CMK (cell line): ENCODE measurements at regions not wholly inside any gene's neighbourhood (a gene's known extent, or its start where the extent isn't known, plus 50 kb on each side); places are given as distances from the start of the nearest gene placed in this dataset.

ENCODE experiments used
- DNase-seq: peaks from one replicate; pipeline ENCODE4 v3.0.0-alpha.2; 2010; ENCODE audit warnings: low read depth

DNA sequence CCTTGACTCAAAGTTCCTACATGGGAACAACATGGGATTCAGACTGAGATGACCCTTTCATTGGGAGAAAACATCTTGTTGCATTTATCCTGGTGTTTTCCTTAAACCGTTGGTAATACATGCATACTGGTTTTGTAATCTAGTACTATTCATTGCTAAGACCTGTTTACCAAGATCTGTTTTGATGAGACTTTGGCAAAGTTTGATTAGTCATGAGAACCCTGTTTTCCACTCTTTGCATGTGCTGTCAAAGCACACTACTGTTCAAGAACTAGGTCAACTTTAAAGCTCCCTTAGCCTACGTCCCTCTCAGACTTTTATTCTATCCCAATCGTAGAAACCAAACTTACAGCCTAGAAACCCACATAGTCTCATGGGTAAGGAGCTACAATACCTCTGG is 650.9 kb downstream of the GATA3 start:
- DNase-seq = no peak

- no peak for DNase-seq
These were observed 658.2 kb downstream of the GATA3 start for GRCh38 chr10:8712656-8713055.

GRCh38 chr10:8719971-8720370 is 665.5 kb downstream of the GATA3 start:
- no peak for DNase-seq

DNA sequence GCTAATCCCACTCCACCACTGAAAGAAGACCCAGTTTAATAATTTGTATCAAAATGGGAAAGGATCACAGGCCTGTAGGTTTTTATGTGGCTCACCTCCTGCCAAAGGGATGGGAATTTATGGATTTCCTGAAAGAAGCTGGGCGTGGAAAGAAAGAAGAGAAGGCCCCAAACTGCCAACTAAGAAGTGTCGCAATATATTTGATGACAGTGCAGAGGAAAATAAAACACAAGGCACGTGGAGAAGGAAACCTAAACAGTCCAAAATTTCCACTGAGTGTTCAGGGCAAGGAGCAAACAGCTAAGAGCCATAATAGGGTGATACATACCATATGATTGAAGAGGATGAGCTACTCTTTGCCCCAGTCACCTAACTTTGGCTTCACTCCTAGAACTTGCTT is 667.2 kb downstream of the GATA3 start:
- no peak for DNase-seq

GRCh38 chr10:8722835-8723234 is 668.3 kb downstream of the GATA3 start:
- no peak for DNase-seq

- no peak for DNase-seq
These were observed 670.9 kb downstream of the GATA3 start for GRCh38 chr10:8725343-8725742.

DNA sequence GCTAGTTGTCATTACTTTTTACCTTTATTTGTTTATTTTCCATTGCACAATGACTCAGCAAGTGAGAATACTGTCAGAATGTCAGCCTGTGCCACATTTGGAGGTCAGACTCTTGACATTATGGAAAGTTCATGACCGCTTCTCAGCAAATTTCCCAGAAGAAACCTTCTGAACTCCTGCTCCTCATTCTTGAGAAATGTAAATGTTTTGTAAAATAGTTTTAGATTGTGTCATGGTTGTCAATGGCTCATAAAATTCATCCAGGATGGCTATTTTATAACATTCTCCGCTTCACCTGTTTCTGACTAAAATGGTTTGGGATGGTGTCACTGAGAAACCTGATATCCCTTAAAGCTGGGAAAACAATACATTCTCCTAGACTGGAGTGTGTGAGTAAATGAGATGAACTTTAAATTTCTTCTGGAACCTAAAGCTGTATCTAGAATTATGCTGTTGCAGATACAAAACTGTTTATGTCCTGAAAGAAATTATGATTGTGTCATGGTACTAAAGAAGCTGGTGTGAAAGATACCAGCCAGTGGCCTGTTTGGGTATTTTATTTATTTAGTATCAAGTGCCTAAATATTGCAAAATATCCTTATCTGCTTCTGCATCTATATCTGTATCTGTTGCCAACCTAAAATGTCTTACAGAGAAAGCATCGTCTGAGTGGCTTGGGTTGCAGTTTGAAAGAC is 671.7 kb downstream of the GATA3 start:
- DNase-seq = no peak

DNA sequence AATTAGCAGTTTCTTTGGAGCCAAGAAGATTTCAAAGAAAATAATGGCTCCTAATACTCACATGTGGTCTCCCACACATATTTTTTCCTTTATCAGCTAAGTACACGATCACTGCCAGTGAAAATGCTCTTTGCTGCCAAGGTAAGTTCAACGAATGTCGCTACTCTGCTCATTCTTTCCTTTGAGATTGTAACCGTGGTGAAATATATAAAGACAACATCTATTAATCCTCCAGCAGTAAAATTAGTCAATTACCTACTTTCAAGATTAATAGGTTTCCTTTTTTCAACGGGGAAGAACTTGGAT is 672.2 kb downstream of the GATA3 start:
- DNase-seq = no peak

GRCh38 chr10:8731121-8732095 is 676.9 kb downstream of the GATA3 start:
- DNase-seq = no peak

- DNase-seq = no peak
These were observed 684.5 kb downstream of the GATA3 start for GRCh38 chr10:8738987-8739386.

DNA sequence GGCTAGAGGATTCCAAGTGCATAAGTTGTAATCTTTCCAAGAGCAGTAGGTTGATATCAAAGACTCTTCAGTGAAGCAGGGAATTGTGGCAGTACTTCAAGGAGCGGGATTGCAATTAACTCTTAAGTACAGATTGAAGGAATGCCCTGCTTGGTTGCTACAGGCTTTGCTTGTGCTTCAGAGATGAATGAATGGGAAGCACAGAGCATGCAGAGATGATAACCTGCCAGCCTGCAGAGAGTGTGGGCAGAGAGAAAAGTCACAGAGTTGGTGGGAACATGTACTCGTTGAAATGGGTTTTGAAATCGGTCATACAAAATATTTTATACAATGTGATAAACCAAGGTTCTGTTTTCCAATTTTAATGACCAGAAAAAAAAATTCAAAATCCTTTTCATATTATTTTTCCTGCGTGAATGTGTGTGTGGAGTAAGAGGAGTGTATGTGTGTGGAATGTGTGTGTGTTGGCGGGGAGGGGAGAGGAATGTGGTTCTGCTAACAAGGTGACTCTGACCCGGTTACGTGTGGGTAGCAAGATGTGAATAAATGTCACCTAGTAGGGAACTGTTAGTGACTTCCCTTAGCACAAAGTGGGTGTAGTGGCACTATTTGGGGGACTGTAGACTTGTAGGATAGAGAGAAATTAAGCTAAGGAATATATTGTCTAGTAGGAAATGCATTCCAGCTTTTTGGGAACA is 697.8 kb downstream of the GATA3 start:
- no peak for DNase-seq

- DNase-seq = no peak
These were observed 703.5 kb downstream of the GATA3 start for GRCh38 chr10:8758029-8758428.

DNA sequence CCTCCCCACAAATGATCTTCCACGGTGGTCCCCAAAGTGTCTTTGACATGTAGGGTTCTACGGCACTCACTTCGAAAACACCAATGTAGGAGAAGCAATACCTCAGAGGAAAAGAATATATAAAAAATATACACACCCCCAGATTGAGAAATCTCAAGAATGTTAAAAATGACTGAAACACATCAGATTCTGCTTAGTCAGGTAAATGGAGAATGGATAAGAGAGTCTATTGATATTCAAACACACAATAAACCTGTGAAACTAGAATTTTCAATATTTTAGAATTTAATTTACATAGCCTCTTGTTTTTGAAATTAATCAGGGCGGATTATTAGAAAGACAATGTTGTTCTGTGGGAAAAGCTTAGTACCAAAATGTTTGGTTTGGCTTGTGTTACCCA is 712.4 kb downstream of the GATA3 start:
- DNase-seq = no peak

GRCh38 chr10:8767591-8767990 is 713.1 kb downstream of the GATA3 start:
- DNase-seq = no peak

- no peak for DNase-seq
These were observed 713.9 kb downstream of the GATA3 start for GRCh38 chr10:8768341-8768740.

DNA sequence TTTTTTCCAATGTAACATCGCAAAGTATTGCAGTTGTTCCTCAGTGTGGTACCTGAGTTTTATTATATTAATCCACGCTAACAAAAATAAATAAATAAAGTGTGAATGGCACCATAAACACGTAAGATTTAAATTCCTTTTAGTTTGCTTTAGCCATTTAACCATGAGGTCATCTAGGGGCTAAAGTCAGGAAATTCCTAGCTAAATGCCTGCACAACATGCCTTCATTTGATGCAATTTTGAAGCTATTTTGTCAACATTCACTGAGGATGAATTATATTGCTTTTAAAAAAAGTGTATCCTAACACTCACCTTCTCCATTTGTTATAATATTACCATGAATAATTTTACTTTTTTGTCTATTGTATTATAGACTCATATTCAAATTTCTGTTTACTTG is 714.4 kb downstream of the GATA3 start:
- no peak for DNase-seq

GRCh38 chr10:8776926-8777622 is 722.6 kb downstream of the GATA3 start:
- DNase-seq = no peak

GRCh38 chr10:8778713-8779112 is 724.2 kb downstream of the GATA3 start:
- DNase-seq = no peak

- DNase-seq = no peak
These were observed 733.2 kb downstream of the GATA3 start for GRCh38 chr10:8787649-8788048.

- DNase-seq = no peak
These were observed 735.9 kb downstream of the GATA3 start for GRCh38 chr10:8790390-8790789.

- DNase-seq = no peak
These were observed 740.4 kb downstream of the GATA3 start for GRCh38 chr10:8794860-8795259.

- DNase-seq = no peak
These were observed 745.9 kb downstream of the GATA3 start for GRCh38 chr10:8800426-8800825.
